ENCODE measurements at regions not wholly inside any gene's neighbourhood (a gene's known extent, or its start where the extent isn't known, plus 50 kb on each side); places are given as distances from the start of the nearest gene placed in this dataset.

DNA sequence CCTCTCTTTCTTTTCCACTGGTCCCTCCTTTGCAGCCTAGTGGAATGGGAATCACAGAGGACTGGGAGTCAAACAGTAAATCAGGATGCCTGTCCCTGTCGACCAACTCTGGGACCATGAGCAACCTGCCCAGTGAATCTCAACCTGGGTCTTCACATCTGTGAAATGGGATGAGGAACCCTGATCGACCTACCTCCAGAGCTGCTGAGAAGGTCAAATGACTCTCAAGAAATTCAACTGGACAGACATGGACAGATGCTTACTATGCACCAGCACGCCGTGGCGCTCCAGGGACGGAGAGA lies 73.3 kb upstream of the TAF1B start:
- peaks cover 0 to 1% of the 10 kb centered on the region in 2 donors for H3K27me3 Mint-ChIP-seq
- WGBS (ENCODE audit: insufficient coverage) = 69% methylated on average over 6 of the region's 6 CpGs
- no peaks in the 10 kb centered on the region for H3K36me3 ChIP-seq (ENCODE audit: control insufficient read depth in 2 of 2, extremely low read depth in 1 of 2, insufficient read depth in 1 of 2, low read length in 1 of 2)
- POLR2A ChIA-PET = no interaction called here
- H3K4me1 Mint-ChIP-seq = peaks cover 0 to 21% (median 9%) of the 10 kb centered on the region in 3 donors
- peaks cover 0 to 24% of the 10 kb centered on the region in 2 experiments for H3K4me1 ChIP-seq (ENCODE audit: control insufficient read depth in 1 of 2, extremely low read depth in 1 of 2, insufficient read depth in 2 of 2, low read length in 2 of 2)
- CTCF ChIA-PET = interaction anchor here (0.6 to 1.9 kb wide), 5 partner anchors 11 to 821 kb away, joined by 3 to 11 read pairs (median 4); no protein-coding TSS in a partner anchor
- ATAC-seq (replicated peaks in 1 of 4) (no peak), DNase-seq (no peak)
- no peak overlapping the region for H3K27ac ChIP-seq (ENCODE audit: low read length)
- H3K9me3 ChIP-seq = no peaks in the 10 kb centered on the region
- no peak overlapping the region for H3K27ac Mint-ChIP-seq
- no peak overlapping the region for H3K4me3 ChIP-seq (ENCODE audit: control insufficient read depth in 1 of 2, extremely low read depth in 1 of 2, low read length in 1 of 2)
- peaks cover 0 to 27% of the 10 kb centered on the region in 2 experiments for H3K27me3 ChIP-seq (replicated peaks in 1 of 2; ENCODE audit: control insufficient read depth in 2 of 2, extremely low read depth in 1 of 2, insufficient read depth in 2 of 2, low read length in 1 of 2)
- H3K36me3 Mint-ChIP-seq = no peaks in the 10 kb centered on the region
- H3K9me3 Mint-ChIP-seq = no peaks in the 10 kb centered on the region
- H3K4me3 Mint-ChIP-seq = no peak overlapping the region

- no peaks in the 10 kb centered on the region for H3K36me3 Mint-ChIP-seq
- ChIA-PET CTCF (interaction anchor here (0.5 to 1.9 kb wide), 7 partner anchors 11 to 821 kb away, joined by 3 to 11 read pairs (median 4); no protein-coding TSS in a partner anchor), POLR2A (no interaction called here)
- Histone ChIP-seq H3K27ac (ENCODE audit: low read length) (no peak overlapping the region), H3K4me3 (ENCODE audit: control insufficient read depth in 1 of 2, extremely low read depth in 1 of 2, low read length in 1 of 2) (no peak overlapping the region), H3K4me1 (ENCODE audit: control insufficient read depth in 1 of 2, extremely low read depth in 1 of 2, insufficient read depth in 2 of 2, low read length in 2 of 2) (peaks cover 0 to 24% of the 10 kb centered on the region in 2 experiments), H3K36me3 (ENCODE audit: control insufficient read depth in 2 of 2, extremely low read depth in 1 of 2, insufficient read depth in 1 of 2, low read length in 1 of 2) (no peaks in the 10 kb centered on the region), H3K27me3 (replicated peaks in 1 of 2; ENCODE audit: control insufficient read depth in 2 of 2, extremely low read depth in 1 of 2, insufficient read depth in 2 of 2, low read length in 1 of 2) (peaks cover 0 to 27% of the 10 kb centered on the region in 2 experiments), H3K9me3 (no peaks in the 10 kb centered on the region)
- no peak overlapping the region for H3K27ac Mint-ChIP-seq
- H3K4me3 Mint-ChIP-seq = no peak overlapping the region
- H3K9me3 Mint-ChIP-seq = no peaks in the 10 kb centered on the region
- 89% methylated on average over 22 of the region's 27 CpGs for WGBS (ENCODE audit: insufficient coverage)
- peaks cover 0 to 1% of the 10 kb centered on the region in 2 donors for H3K27me3 Mint-ChIP-seq
- H3K4me1 Mint-ChIP-seq = peaks cover 0 to 21% (median 9%) of the 10 kb centered on the region in 3 donors
- peak in 23 of 35 experiments; percentile 23 to 72 (median 43) for DNase-seq
- ATAC-seq (replicated peaks in 1 of 4) = peak; percentile 43 to 71 (median 67)
Measured at GRCh38 chr2:9770308-9771100, 72.8 kb upstream of the TAF1B start.

DNA sequence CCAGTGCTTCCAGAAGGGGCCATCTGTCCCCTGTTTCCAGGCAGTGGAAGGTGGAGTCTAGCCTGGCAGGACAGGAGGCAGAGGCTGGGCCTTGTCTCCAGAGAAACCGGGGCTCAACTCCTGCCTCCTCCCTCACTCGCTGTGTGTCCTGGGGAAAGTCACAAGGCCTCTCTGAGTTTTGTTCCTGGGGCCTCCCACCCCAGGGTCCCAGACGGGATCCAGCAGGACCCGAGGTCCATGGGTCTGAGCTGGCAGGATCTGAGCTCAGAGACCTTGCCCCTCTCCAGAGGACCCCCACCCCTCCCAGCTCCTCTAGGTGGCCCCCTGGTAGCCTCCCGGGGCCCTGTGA lies 72.2 kb upstream of the TAF1B start:
- no peak for DNase-seq
- H3K9me3 ChIP-seq = no peaks in the 10 kb centered on the region
- peaks cover 0 to 23% of the 10 kb centered on the region in 2 experiments for H3K27me3 ChIP-seq (replicated peaks in 1 of 2; ENCODE audit: control insufficient read depth in 2 of 2, extremely low read depth in 1 of 2, insufficient read depth in 2 of 2, low read length in 1 of 2)
- H3K4me3 ChIP-seq (ENCODE audit: control insufficient read depth in 1 of 2, extremely low read depth in 1 of 2, low read length in 1 of 2) = no peak overlapping the region
- no peaks in the 10 kb centered on the region for H3K36me3 Mint-ChIP-seq
- H3K27me3 Mint-ChIP-seq = peaks cover 0 to 1% of the 10 kb centered on the region in 2 donors
- no peaks in the 10 kb centered on the region for H3K36me3 ChIP-seq (ENCODE audit: control insufficient read depth in 2 of 2, extremely low read depth in 1 of 2, insufficient read depth in 1 of 2, low read length in 1 of 2)
- no CpG with 5 or more reads among the region's 5 CpGs for WGBS (ENCODE audit: insufficient coverage)
- CTCF ChIA-PET = interaction anchor here (0.5 to 1.9 kb wide), 6 partner anchors 11 to 278 kb away, joined by 3 to 11 read pairs (median 4); no protein-coding TSS in a partner anchor
- no peak for ATAC-seq (replicated peaks in 1 of 4)
- H3K27ac ChIP-seq (ENCODE audit: low read length) = no peak overlapping the region
- POLR2A ChIA-PET = no interaction called here
- H3K4me3 Mint-ChIP-seq = no peak overlapping the region
- H3K27ac Mint-ChIP-seq = no peak overlapping the region
- no peaks in the 10 kb centered on the region for H3K9me3 Mint-ChIP-seq
- H3K4me1 ChIP-seq (ENCODE audit: control insufficient read depth in 1 of 2, extremely low read depth in 1 of 2, insufficient read depth in 2 of 2, low read length in 2 of 2) = peaks cover 0 to 24% of the 10 kb centered on the region in 2 experiments
- H3K4me1 Mint-ChIP-seq = peaks cover 0 to 21% (median 9%) of the 10 kb centered on the region in 3 donors

- DNase-seq (no peak), ATAC-seq (replicated peaks in 1 of 4) (no peak)
- Mint-ChIP-seq H3K4me3 (no peak overlapping the region), H3K9me3 (no peaks in the 10 kb centered on the region), H3K4me1 (peaks cover 0 to 21% (median 9%) of the 10 kb centered on the region in 3 donors), H3K27me3 (peaks cover 0 to 1% of the 10 kb centered on the region in 2 donors), H3K27ac (no peak overlapping the region), H3K36me3 (no peaks in the 10 kb centered on the region)
- WGBS (ENCODE audit: insufficient coverage) = 90% methylated on average over 5 of the region's 8 CpGs
- Histone ChIP-seq H3K27me3 (replicated peaks in 1 of 2; ENCODE audit: control insufficient read depth in 2 of 2, extremely low read depth in 1 of 2, insufficient read depth in 2 of 2, low read length in 1 of 2) (peaks cover 0 to 24% of the 10 kb centered on the region in 2 experiments), H3K36me3 (ENCODE audit: control insufficient read depth in 2 of 2, extremely low read depth in 1 of 2, insufficient read depth in 1 of 2, low read length in 1 of 2) (no peaks in the 10 kb centered on the region), H3K27ac (ENCODE audit: low read length) (no peak overlapping the region), H3K4me3 (ENCODE audit: control insufficient read depth in 1 of 2, extremely low read depth in 1 of 2, low read length in 1 of 2) (no peak overlapping the region), H3K4me1 (ENCODE audit: control insufficient read depth in 1 of 2, extremely low read depth in 1 of 2, insufficient read depth in 2 of 2, low read length in 2 of 2) (peaks cover 0 to 24% of the 10 kb centered on the region in 2 experiments), H3K9me3 (no peaks in the 10 kb centered on the region)
- ChIA-PET POLR2A (no interaction called here), CTCF (interaction anchor here (1.2 to 1.6 kb wide), 2 partner anchors 11 to 28 kb away, joined by 5 read pairs; no protein-coding TSS in a partner anchor)
Measured at GRCh38 chr2:9771481-9772017, 71.7 kb upstream of the TAF1B start.

DNA sequence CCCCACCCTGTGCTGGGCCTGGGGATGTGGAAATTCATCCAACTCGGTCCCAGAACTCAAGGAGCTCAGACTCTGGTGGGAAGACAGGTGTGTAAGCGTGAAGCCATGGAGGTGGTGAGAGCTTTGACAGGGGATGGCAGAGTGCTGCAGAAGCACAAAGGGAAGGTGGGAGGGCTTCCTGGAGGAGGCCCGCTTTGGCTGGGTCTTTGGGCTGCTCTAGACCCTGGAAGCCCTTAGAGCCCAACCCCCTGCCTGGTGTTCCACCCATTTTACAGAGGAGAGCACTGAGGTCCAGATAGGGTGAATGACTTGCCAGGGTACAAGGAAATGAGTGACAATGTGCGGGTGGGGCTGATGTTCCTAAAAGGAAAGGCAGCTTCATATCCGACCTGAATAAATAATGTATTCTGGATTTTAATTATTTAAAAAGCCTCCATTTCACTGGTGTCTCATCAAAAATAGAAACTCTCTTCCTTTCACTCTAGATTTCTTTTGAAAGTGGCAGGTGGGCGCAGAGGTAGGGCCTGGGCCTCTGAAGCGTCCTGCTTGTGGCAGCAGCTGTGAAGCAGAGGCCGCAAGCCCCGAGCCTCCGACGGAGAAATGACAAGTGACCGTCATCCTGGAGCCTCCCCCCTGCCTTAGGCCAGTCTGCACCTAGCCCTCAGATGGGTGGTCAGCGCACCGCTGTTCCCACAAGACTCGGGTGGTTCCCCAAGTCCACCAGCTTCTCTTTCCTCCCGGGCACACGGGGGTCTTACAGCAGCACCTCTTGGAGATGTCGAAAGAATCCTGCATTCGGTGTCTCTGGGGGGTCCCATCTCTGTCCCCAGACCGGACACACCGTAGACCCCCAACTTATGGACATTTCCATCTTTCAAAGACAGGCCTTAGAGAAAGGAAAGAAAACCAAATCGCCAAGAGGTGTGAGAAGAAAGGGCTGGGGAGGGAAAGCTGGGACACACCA lies 71.0 kb upstream of the TAF1B start:
- Mint-ChIP-seq H3K27me3 (peaks cover 0 to 1% of the 10 kb centered on the region in 2 donors), H3K4me1 (peaks cover 0 to 21% (median 9%) of the 10 kb centered on the region in 3 donors), H3K4me3 (no peak overlapping the region), H3K9me3 (no peaks in the 10 kb centered on the region), H3K36me3 (no peaks in the 10 kb centered on the region), H3K27ac (no peak overlapping the region)
- H3K36me3 ChIP-seq (ENCODE audit: control insufficient read depth in 2 of 2, extremely low read depth in 1 of 2, insufficient read depth in 1 of 2, low read length in 1 of 2) = no peaks in the 10 kb centered on the region
- CTCF ChIA-PET = interaction anchor here in 1 of 2 donors (1.6 kb wide), 1 partner anchor 27 kb away, joined by 5 read pairs; no protein-coding TSS in a partner anchor
- H3K27me3 ChIP-seq (replicated peaks in 1 of 2; ENCODE audit: control insufficient read depth in 2 of 2, extremely low read depth in 1 of 2, insufficient read depth in 2 of 2, low read length in 1 of 2) = peaks cover 0 to 24% of the 10 kb centered on the region in 2 experiments
- no peak overlapping the region for H3K27ac ChIP-seq (ENCODE audit: low read length)
- WGBS (ENCODE audit: insufficient coverage) = 91% methylated on average over 15 of the region's 22 CpGs
- ATAC-seq (replicated peaks in 1 of 4) (no peak), DNase-seq (no peak)
- peaks cover 0 to 24% of the 10 kb centered on the region in 2 experiments for H3K4me1 ChIP-seq (ENCODE audit: control insufficient read depth in 1 of 2, extremely low read depth in 1 of 2, insufficient read depth in 2 of 2, low read length in 2 of 2)
- POLR2A ChIA-PET = no interaction called here
- no peak overlapping the region for H3K4me3 ChIP-seq (ENCODE audit: control insufficient read depth in 1 of 2, extremely low read depth in 1 of 2, low read length in 1 of 2)
- no peaks in the 10 kb centered on the region for H3K9me3 ChIP-seq
